ENCODE measurements at regions not wholly inside any gene's neighbourhood (a gene's known extent, or its start where the extent isn't known, plus 50 kb on each side); places are given as distances from the start of the nearest gene placed in this dataset.
"Not testable (repeated sequence)": the region's sequence is repeated elsewhere in the genome, so short reads cannot be mapped to it uniquely, and the experiment has no call there.

DNA sequence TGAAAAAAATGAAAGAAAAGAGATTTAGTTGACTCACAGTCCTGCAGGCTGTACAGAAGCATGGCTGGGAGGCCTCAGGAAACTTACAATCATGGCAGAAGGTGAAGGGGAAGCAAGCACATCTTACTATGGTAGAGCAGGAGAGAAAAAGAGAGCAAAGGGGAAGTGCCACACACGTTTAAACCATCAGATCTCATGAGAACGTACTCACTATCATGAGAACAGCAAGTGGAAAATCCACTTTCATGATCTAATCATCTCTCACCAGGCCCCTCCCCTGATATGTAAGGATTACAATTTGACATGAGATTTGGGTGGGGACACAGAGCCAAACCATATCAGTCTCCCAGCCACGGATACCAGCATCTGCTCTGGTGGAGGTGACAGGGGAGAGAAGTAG lies 50.8 kb upstream of the CPOX start:
- no peak for DNase-seq

DNA sequence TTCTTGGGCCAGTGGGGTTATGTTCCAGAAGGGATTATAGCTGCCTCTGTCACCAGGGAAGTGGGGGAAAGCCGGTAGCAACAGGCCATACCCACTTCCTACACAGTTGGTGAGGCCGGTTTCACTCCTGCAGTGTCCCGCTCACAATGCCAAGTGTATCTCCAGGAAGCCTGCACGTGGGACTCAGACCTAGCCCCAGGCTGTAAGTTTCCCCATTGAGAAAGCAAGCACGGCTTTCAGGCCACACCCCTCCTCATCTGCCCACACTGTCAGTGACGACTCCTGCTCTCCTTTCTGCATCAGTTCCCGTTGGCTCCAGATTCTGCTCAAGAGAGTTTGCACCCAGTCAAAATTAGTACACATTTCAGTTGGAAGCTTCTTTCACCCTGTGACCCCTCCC lies 51.6 kb upstream of the CPOX start:
- no peak for DNase-seq

DNA sequence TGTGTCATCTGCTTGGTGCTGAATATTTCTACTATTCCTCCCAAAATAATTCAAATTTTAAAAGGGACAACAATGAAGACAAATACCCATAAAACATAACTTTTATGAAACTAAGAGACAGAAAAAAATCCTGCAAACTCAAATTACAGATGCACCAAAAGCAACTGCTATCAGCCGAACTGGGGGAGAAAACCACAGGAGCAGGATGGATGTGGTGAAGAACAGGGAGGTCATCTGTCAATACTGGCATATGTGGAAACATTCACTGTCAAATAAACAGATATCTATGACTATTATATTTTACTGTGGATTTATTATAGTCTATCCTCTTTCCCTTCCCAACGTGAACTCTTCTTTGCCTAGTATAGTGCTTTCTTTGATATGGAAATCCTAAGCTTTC lies 53.3 kb upstream of the CPOX start:
- no peak for DNase-seq

DNA sequence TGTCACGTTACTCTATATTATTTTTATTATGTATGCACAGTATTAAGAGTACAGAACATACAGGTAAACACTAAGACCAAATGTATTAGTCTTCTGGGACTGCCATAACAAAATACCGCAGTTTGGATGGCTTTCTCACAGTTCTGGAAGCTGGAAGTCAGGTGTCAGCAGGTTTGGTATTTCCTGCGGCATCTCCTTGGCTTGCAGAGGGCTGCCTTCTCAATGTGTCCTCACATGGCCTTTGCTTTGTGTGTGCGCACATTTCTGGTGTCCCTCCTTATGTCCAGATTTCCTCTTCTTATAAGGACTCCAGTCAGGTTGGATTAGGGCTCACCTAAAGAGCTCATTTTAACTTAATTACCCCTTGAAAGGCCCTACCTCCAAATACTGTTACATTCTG lies 53.8 kb upstream of the CPOX start:
- DNase-seq = no peak

DNA sequence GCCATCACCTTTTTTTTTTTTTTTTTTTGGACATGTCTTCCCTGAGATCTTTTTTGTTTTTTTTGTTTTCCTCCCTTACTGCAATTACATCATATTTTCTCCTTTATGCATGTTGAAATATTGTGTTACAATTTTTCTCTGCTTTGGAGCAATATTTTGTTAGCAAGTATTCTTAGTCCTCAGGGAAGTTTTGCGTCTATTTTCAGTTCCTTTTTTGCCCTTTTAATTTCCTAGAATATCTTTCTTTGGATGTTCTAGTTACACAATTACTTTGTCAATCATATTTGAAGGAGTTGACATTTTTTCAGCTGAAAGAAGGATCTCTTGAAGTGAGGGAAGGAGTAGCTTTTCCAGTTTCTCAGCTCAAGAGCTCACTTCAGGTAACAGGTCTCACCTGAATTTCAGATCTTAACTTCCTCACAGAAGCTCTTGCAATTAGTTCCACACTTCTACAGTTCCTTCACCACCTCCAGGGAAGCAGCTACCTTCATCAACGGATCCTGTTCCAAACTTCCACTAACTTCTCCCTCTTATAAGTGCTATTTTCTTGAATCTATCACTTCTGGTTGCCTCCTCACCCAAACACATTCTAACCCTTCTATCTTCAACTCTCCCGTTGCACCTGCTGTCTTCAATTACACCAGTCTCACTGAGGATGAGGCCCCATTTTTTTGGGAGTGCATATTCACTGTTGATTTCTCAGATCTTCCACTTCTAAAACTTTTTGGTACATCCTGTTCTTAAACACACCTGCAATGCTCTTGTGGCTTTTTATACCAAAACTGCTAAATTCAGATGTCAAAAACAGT lies 57.8 kb upstream of the CPOX start:
- no peak for DNase-seq

DNA sequence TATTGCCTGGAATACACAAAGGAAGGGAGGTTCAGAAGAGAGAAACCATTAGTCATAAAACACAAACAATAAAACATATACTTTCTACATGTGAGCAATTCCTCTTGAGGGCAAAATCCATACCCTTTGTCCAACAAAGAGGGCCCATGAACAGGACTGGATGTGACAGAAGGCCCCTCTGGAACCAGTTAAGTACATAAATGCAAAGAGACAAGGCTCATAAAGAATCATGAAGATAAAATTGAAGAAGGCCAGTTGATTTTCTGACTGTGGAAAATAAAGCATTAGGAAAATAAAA lies 58.3 kb upstream of the CPOX start:
- no peak for DNase-seq

DNA sequence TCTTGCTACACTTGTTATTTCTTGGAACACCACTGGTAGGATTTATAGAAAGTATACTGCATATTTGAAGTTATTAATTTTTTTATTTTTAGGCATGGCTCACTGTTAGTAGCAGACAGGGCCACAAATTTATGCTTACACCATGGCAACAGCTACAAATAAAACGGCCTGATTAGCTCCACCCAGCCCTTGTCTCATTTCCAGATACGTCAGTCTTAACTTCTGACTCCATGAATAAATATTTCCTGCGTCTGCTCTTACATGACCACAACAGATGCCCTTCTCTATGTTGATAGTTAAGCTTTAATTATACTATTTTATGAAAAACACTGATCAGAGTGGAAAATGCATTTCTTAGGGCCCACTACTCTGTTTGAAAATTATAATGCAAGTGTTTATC lies 62.3 kb upstream of the CPOX start:
- no peak for DNase-seq

DNA sequence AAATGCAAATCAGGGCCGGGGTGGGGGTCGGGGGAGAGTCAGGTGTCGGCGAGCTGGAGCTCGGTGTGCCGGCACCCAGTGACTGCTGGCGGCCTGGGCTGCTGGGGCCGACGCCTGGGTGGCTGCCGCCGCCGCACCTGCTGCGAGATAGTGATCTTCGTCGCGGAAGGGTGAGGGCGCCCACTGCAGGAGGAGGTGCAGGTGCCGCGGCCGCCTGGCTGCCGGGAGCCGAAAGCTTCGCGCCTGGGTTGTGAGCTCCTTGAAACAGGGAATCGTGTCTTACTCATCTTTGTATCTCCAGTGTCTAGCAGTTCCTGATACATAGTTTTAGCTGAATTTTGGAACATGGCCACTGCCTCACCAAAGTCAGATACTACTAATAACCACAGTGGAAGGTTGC lies 64.0 kb upstream of the CPOX start:
- peak; percentile 6 to 29 for DNase-seq

DNA sequence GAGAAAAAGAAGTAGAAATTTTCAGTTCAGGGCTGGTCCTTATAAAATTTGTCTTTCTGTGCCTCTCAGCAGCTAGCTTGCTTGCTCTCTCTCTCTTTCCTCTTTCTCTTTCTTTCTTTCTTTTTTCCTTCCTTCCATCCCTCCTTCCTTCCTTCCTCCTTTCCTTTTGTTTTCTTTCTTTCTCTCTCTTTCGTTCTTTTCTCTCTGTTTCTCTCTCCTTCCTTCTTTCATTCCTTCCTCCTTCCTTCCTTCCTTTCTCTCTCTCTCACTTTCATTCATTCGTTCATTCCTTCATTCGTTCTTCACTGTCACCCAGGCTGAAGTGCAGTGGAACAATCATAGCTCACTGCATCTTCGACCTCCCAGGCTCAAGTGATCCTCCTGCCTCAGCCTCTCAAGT lies 69.3 kb upstream of the CPOX start:
- no peak for DNase-seq

DNA sequence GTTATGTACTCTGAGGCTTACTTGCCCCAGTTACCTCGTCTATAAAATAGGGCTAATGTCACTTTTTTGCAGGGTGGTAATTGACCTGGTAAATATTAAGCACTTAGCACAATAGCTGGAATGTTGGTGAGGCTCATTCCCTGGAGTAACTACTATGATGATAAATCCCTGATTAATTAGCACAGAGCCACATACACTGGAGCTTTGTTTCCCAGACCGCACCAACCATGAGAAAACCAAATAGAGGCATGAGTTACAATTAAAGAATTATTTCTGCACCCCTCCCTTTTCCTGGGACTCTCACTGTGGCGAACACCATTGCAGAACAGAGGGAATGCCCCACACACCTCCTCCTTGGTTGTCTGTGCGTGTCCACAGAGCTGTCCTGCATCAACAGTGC lies 76.6 kb upstream of the CPOX start:
- DNase-seq = no peak

DNA sequence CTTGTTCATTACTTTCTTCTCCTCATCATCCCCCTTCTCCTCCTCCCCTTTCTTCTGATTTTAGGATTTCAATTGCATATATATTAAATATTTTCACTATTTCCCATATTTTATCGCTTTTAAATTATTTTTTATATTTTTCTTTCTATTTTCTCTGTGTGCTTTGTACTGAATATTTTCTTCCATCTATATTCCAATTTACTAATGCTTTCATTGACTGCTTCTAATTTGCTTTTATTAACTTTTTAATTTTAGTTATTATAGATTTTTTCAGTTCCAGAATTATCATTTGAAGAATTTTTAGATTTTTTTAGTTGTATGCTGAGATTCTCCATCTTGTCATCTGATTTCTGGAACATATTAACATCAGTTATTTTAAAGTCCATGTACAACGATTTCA lies 83.2 kb upstream of the ST3GAL6 start:
- DNase-seq = no peak

DNA sequence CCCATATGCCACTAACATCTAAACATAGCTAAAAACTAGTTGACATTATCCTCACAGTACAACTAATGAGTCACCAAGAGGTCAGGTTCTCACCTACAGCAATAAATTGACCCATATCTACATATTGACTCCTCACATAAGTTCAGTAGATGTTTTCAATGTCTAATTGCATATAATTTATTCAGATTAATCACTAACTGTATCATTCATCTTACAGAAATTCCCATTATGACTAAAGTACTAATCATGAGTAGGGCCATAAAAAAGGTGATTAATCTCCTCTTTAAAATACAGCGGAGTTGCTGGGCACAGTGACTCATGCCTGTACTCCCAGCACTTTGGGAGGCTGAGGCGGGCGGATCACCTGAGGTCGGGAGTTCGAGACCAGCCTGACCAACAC lies 82.4 kb upstream of the ST3GAL6 start:
- DNase-seq = no peak

DNA sequence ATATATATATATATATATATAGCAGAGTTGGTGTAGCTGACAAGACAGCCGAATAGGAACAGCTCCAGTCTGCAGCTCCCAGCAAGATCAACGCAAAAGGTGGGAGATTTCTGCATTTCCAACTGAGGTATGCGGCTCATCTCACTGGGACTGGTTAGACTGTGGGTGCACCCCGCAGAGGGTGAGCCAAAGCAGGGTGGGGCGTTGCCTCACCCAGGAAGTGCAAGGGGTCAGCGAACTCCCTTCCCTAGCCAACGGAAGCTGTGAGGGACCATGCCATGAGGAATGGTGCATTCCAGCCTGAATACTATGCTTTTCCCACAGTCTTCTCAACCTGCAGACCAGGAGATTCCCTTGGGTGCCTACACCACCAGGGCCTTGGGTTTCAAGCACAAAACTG lies 81.7 kb upstream of the ST3GAL6 start:
- no peak for DNase-seq

DNA sequence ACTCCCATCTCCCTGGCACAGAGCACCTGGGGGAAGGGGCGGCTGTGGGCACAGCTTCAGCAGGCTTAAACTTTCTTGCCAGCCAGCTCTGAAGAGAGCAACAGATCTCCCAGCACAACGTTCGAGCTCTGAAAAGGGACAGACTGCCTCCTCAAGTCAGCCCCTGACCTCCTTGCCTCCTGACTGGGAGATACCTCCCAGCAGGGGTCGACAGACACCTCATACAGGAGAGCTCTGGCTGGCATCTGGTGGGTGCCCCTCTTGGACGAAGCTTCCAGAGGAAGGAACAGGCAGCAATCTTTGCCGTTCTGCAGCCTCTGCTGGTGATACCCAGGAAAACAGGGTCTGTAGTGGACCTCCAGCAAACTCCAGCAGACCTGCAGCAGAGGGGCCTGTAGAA lies 80.7 kb upstream of the ST3GAL6 start:
- DNase-seq = not testable (repeated sequence)

DNA sequence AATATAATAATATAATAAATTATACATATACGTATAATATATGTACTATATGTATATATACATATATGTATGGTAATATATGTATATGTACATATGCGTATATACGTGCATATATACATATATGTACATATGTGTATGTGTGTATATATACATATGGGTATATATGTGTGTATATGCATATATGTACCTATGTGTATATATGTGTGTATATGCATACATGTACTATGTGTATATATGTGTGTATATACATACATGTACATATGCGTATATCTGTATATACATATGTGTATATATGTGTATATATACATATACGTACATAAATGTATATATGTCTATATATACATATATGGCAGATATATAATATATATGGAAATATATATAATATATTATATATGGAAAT lies 74.8 kb upstream of the ST3GAL6 start:
- DNase-seq = no peak

DNA sequence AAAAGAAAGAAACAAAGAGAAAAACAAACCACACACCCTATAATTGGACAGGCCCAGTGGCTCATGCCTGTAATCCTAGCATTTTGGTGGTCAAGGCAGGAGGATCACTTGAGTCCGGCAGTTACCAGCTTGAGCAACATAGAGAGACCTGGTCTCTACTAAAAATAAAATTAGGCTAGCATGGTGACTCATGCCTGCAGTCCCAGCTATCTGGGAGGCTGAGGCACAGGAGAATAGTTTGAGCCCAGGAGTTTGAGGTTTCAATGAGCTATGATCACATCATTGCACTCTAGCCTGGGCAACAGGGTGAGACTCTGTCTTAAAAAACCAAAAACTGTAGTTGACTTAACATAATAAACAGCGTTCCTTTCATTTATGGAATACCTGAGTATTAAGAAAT lies 72.3 kb upstream of the ST3GAL6 start:
- DNase-seq = no peak

DNA sequence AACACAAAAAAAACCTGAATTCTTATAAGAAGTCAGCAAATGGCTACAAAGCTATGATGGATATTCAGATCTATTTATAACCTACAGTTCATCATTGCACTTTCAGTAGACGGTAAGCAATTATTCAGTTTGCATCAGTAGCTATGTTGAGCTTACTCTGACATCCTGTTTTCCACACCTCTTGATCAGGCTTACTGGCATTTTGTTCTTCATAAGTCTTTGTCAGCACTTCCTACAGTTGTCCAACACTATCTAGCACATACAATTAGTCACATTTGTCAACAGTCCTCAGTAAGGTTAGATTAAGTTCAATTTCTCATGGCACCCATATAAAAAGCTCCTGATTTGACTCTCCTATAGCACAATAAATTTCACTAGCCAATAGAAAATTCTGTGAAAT lies 71.2 kb upstream of the ST3GAL6 start:
- DNase-seq = no peak

DNA sequence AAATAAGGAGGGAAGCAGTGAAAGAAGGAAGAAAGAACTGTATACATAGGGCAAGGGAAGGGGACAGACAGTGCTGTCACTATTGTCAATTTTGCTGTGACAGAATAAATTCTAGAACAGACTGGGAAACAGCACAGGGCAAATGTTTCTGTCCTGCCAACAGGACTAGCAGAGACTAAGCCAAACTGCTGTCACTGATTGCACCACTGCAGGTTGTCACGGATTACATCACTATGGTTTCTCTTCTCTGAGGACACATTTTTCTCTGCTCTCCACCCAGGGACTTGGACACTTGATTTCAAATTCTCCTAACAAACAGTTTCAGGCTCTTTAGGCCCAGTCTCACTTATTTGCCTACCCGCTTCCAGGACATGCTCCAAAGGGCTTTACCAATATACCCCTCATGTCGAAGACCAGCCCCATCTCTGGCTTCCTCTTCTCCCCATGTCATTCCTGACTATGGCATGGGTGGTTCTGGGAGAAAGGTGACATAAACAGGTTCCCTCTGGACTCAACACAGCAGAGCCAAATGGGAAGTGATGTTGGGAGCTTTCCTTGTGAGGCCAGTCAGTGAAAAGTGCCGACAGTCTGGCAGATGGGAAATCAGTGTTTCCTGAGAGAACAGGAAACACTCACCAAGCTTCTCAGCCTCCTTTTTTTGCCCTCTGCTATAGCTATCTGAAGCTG lies 70.2 kb upstream of the ST3GAL6 start:
- no peak for DNase-seq

DNA sequence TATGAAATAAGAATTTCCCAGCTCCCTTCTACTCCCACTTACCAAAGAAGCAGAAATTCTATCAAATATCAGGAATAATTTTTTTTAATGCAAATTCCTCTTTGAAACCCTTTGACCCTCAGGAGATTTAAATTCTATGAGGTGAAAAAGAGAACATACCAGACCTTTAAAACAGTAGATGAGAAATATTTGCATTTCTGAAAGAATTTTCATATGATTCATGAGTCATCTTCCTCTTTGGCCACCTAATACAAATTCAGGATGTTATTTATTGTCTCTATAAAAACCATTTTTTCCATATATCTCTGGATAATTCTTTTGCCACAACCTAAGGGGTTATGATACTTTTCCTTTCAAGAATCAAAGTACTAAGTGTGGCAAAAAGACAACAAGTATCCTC lies 67.3 kb upstream of the ST3GAL6 start:
- no peak for DNase-seq

DNA sequence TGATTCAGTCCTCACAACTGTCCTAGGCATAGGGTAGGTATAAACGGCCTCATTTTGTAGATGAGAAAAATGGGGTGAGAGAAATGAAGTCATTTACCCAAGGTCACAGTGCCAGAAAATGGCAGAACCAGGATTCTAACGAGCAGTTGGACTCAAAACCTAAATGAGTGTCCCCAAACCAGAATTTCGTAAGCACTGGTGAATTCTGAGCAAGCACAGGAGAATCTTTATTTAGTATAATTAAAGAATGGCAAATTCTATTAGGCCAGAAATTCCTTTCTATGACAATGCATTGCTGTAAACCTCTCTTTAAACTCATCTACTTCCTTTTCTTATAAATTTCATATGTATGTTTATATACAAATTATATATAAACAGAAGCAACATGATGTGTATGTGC lies 66.8 kb upstream of the ST3GAL6 start:
- not testable (repeated sequence) for DNase-seq

DNA sequence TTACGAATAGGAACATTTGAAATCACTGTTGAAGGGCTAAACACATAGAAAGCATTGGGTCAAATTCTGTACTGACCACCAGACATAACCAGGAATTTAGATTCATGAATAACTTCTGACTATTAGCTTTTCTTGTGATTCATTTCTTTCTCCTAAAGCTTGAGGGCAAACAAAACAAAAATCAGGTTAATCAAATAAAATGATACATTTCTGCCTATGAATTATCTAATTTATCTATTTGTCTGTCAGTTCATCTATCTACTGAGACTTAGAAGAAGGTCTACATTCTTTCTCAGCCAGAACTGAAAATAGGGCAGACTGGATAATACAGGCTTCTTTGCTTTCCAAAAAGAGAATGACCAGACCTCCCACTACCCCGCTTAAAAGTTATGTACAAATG lies 65.9 kb upstream of the ST3GAL6 start:
- no peak for DNase-seq

DNA sequence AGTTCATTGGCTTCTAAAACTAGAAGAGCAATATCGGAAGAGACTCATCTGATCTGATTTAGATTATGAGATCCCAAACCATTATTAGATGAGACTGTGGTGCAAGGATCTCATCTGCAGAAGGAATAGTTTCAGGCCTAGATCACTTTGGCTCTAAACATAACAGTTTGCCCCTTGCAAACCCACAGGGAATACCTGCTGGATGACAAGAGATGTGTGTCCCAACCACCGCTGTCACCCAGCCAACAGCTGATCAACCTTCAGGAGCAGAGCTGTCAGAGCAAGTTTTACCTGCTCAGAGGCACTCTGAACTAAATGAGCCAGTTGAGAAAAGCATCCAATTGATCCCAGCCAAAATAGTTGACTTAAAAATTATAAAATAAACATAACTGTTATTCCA lies 64.0 kb upstream of the ST3GAL6 start:
- DNase-seq = no peak

DNA sequence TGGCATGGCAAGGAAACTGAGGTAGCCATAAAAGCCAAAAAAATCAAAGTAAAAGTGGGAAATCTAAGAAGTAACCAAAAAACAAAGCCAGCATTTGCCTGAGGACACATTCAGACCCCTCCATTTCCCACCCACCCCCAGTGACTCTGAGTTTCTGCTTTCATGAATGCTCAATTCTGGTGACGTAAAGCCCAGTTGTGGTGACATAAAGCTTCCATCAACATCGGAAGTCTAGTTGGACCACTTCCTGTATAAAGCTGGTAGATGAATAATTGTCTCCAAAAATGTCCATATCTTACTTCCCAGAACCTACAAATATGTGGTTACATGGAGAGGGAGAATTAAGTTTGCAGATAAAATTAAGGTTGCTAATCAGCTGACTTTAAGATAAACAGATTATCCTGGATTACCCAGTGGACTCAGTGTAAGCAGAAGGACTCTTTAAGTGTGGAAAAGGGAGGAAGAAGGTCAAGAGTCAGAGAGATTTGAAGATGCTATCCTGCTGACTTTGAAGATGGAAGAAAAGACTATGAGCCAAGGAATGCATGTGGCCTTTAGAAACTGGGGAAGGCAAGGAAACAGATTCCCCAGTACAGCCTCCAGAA lies 62.0 kb upstream of the ST3GAL6 start:
- no peak for DNase-seq

DNA sequence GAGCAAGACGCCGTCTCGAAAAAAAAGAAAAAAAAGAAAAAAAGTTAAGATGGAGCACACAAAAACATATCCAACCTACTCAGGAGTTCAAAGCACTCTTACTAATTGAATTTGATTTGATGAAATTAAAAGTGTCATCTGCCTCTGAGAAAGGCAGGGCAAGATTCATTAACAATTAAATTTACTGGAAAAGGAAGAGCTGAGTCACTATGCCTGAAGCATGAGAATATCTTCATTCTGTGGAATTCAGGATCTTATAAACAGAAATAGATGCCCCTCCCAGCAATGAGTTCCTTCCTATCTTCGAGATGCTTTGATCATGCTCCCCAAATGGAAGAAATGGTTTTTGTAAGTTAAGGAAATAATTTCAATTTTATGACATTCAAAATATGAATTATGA lies 61.0 kb upstream of the ST3GAL6 start:
- DNase-seq = no peak

DNA sequence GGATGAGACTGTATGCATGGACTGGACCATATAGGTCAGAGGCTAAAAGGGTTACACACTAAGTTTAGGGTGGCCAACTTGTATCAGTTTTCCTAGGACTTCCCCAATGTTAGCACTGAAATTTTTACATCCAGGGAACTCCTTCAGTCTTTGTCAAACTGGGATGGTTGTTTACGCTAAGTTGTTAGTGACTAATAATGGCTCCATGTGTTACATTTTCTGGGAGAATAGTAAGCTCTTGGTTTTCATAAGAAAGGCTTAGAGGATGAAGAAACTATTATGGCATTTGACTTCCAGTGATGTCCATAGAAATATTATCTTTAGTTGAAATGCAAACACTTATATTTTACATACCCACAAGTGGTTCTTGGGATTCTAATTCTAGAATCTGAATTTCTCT lies 57.9 kb upstream of the ST3GAL6 start:
- DNase-seq = no peak

Measured in CD4-positive, alpha-beta T cell treated with Interferon alpha-2 for 1 hour (primary cell).